Ishikawa (cell line): ENCODE measurements at regions not wholly inside any gene's neighbourhood (a gene's known extent, or its start where the extent isn't known, plus 50 kb on each side); places are given as distances from the start of the nearest gene placed in this dataset.

Experiments used
- CEBPB ChIP-seq: IDR thresholded peaks from 2 replicates; pipeline ENCODE4 v1.6.1; 2012
- CREB1 ChIP-seq: IDR thresholded peaks from 2 replicates; pipeline ENCODE4 v1.6.1; 2012; ENCODE audit warnings: low read depth
- EGR1 ChIP-seq: IDR thresholded peaks from 2 replicates; pipeline ENCODE4 v1.6.1; 2012
- EP300 ChIP-seq: IDR thresholded peaks from 2 replicates; pipeline ENCODE4 v1.6.1; 2012; ENCODE audit warnings: borderline replicate concordance
- FOXM1 ChIP-seq: IDR thresholded peaks from 2 replicates; pipeline ENCODE4 v1.6.1; 2012; ENCODE audit warnings: low read depth, borderline replicate concordance
- NFIC ChIP-seq: IDR thresholded peaks from 2 replicates; pipeline ENCODE4 v1.6.1; 2012
- RAD21 ChIP-seq: IDR thresholded peaks from 2 replicates; pipeline ENCODE4 v1.6.1; 2012; ENCODE audit warnings: low read depth
- TAF1 ChIP-seq: IDR thresholded peaks from 2 replicates; pipeline ENCODE4 v1.6.1; 2012; ENCODE audit warnings: low read depth, mild to moderate bottlenecking
- TCF12 ChIP-seq: IDR thresholded peaks from 2 replicates; pipeline ENCODE4 v1.6.1; 2012; ENCODE audit warnings: low read depth
- TEAD4 ChIP-seq: IDR thresholded peaks from 2 replicates; pipeline ENCODE4 v1.6.1; 2012
- YY1 ChIP-seq: IDR thresholded peaks from 2 replicates; pipeline ENCODE4 v1.6.1; 2012; ENCODE audit warnings: low read depth
- ZBTB7A ChIP-seq: IDR thresholded peaks from 2 replicates; pipeline ENCODE4 v1.6.1; 2012; ENCODE audit warnings: low read depth
- TF ChIP-seq, protein P1 (sequence below): IDR thresholded peaks from 2 replicates; pipeline ENCODE4 v1.6.1; 2012; ENCODE audit warnings: low read depth, mild to moderate bottlenecking
- TF ChIP-seq, protein P2 (sequence below): IDR thresholded peaks from 2 replicates; pipeline ENCODE4 v1.6.1; 2012
- TF ChIP-seq, protein P3 (sequence below): IDR thresholded peaks from 2 replicates; pipeline ENCODE4 v1.6.1; 2012

DNA sequence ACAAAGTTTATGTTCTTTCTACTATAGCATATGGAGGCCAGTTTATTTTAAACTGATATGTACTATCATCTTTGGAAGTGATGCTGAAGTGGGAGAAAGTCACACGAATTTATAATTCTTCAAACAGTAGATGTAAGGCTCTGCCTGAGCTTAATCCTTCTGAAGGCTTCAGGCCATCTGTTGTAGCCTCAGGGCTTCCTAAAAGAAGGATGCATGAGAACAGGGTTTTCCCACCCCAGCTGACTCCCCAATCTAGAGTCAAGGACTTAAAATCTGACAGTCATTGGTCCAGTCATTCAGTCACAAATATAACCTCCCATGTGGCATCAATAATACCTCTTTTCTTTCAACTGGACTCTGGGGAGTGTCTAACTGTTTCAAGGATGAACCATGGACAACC lies 330.5 kb downstream of the KCNS3 start:
- no peak for TF ChIP-seq YY1
- TF ChIP-seq, protein P1, sequence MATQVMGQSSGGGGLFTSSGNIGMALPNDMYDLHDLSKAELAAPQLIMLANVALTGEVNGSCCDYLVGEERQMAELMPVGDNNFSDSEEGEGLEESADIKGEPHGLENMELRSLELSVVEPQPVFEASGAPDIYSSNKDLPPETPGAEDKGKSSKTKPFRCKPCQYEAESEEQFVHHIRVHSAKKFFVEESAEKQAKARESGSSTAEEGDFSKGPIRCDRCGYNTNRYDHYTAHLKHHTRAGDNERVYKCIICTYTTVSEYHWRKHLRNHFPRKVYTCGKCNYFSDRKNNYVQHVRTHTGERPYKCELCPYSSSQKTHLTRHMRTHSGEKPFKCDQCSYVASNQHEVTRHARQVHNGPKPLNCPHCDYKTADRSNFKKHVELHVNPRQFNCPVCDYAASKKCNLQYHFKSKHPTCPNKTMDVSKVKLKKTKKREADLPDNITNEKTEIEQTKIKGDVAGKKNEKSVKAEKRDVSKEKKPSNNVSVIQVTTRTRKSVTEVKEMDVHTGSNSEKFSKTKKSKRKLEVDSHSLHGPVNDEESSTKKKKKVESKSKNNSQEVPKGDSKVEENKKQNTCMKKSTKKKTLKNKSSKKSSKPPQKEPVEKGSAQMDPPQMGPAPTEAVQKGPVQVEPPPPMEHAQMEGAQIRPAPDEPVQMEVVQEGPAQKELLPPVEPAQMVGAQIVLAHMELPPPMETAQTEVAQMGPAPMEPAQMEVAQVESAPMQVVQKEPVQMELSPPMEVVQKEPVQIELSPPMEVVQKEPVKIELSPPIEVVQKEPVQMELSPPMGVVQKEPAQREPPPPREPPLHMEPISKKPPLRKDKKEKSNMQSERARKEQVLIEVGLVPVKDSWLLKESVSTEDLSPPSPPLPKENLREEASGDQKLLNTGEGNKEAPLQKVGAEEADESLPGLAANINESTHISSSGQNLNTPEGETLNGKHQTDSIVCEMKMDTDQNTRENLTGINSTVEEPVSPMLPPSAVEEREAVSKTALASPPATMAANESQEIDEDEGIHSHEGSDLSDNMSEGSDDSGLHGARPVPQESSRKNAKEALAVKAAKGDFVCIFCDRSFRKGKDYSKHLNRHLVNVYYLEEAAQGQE: no peak
- no peak for TF ChIP-seq TCF12
- no peak for TF ChIP-seq EGR1
- TF ChIP-seq ZBTB7A: no peak
- no peak for TF ChIP-seq TEAD4
- TF ChIP-seq CREB1: no peak
- TF ChIP-seq CEBPB: no peak
- no peak for TF ChIP-seq RAD21
- TF ChIP-seq, protein P2, sequence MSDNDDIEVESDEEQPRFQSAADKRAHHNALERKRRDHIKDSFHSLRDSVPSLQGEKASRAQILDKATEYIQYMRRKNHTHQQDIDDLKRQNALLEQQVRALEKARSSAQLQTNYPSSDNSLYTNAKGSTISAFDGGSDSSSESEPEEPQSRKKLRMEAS: no peak
- TF ChIP-seq TAF1: no peak
- no peak for TF ChIP-seq FOXM1
- TF ChIP-seq, protein P3, sequence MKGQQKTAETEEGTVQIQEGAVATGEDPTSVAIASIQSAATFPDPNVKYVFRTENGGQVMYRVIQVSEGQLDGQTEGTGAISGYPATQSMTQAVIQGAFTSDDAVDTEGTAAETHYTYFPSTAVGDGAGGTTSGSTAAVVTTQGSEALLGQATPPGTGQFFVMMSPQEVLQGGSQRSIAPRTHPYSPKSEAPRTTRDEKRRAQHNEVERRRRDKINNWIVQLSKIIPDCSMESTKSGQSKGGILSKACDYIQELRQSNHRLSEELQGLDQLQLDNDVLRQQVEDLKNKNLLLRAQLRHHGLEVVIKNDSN: no peak
- no peak for TF ChIP-seq EP300

DNA sequence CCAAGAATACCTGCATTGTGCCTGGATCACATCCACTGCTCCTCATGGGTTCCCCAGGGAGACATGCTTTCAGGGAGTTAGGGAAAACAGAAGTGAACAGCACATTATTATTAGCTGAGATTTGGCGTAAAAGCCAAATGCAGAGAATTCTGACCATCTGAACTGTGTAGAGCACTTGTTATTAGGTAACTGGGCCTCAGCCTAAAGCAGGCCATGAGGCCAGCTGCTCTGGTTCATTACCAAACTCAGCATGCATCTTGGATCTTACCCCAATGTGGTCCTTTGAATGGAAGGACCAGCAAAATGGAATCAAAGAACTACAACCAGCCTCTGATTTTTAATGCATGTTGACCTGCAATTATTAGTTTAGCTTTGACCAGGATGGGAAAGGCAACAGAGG lies 322.3 kb downstream of the KCNS3 start:
- TF ChIP-seq YY1: no peak
- no peak for TF ChIP-seq TEAD4
- TF ChIP-seq TCF12: no peak
- no peak for TF ChIP-seq ZBTB7A
- TF ChIP-seq RAD21: no peak
- TF ChIP-seq, protein P2: no peak
- no peak for TF ChIP-seq NFIC
- no peak for TF ChIP-seq FOXM1
- TF ChIP-seq CEBPB: no peak
- TF ChIP-seq EGR1: no peak
- TF ChIP-seq CREB1: no peak
- TF ChIP-seq TAF1: no peak
- TF ChIP-seq, protein P1: no peak
- TF ChIP-seq, protein P3: no peak
- no peak for TF ChIP-seq EP300

DNA sequence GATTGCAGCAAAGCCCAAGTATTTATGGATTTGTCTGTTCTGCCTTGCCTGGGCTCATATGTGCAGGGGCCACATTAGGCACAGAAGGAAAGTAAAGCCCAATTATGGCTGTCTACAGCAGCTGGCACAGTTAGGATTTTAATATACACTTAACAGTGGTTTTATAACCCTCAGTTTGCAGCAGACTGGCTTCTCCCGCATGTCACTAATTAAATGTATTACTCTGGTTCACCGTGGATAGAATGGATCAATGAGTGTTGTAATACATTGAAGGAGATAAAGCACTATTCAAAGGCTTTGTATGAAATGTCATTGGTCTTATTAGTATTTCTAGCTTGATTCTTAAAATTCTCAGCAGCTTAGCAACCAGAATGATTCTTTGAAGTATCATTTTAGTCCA lies 320.2 kb downstream of the KCNS3 start:
- TF ChIP-seq, protein P1: no peak
- no peak for TF ChIP-seq YY1
- TF ChIP-seq CREB1: no peak
- TF ChIP-seq TCF12: no peak
- no peak for TF ChIP-seq EP300
- TF ChIP-seq, protein P3: no peak
- TF ChIP-seq TAF1: no peak
- TF ChIP-seq RAD21: no peak
- TF ChIP-seq FOXM1: no peak
- no peak for TF ChIP-seq TEAD4
- no peak for TF ChIP-seq CEBPB
- no peak for TF ChIP-seq EGR1
- TF ChIP-seq, protein P2: no peak
- no peak for TF ChIP-seq NFIC

DNA sequence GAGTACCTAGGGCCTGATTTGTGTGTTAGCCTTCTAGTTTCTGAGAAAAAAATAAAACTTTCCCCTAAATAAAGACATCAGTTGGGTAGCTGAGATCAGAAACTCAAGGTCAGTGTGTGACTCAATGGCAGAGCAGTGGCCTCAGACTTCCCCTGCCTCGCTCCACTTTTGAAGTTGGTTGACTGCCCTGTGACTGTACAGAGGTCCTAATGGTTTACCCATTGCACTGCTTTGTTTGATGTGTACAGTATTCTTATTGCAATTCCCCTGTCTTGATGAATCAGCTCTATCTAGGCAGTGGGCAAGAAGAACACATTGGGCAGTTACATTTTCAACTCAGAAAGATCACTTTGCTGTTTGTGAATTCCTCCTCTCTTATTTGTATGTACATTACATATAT lies 315.7 kb downstream of the KCNS3 start:
- TF ChIP-seq TCF12 (no peak), ZBTB7A (no peak), TEAD4 (no peak), CEBPB (no peak), RAD21 (no peak), YY1 (no peak)
- TF ChIP-seq, protein P1: no peak
